ENCODE measurements at regions not wholly inside any gene's neighbourhood (a gene's known extent, or its start where the extent isn't known, plus 50 kb on each side); places are given as distances from the start of the nearest gene placed in this dataset.

DNA sequence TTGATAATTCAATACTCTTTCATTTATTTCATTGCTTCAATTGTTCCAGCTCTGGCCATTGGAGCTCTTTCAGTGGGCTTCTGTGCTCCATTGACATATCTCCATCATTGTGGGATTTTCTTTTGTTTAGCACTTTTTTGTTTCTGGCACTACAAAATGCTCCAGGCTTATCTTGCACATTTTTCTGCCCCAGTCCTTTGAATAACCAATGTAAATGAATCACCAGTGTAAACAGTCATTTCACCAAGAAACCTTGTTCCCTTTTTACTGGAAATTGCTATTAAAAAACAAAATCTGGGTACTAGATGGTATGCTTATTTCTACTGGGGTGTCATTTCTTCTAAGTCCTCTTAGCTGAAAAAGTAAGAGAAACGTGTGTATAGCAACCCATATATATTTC, 173.0 kb upstream of the LYPLAL1 start:
- no peak for DNase-seq

- no peak for DNase-seq
Measured at GRCh38 chr1:219010720-219011119, 163.0 kb upstream of the LYPLAL1 start.

- no peak for DNase-seq
Measured at GRCh38 chr1:219020386-219020785, 153.3 kb upstream of the LYPLAL1 start.

DNA sequence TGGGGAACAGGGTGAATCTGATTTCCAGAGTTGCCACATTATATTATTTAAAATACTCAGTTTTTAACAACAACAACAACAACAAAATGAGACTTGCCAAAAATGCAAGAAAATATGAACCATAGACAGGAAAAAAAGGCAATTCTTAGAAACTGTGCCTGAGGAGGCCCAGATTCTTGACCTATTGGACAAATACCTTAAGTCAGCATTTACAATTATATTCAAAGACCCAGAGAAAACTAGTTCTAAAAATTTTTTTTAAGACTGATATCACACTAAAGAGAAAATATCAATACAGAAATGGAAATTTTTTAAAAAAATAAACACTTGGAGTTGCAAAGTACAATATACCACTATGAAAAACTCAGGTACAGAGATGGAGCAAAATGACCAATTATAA, 152.8 kb upstream of the LYPLAL1 start:
- DNase-seq = no peak

DNA sequence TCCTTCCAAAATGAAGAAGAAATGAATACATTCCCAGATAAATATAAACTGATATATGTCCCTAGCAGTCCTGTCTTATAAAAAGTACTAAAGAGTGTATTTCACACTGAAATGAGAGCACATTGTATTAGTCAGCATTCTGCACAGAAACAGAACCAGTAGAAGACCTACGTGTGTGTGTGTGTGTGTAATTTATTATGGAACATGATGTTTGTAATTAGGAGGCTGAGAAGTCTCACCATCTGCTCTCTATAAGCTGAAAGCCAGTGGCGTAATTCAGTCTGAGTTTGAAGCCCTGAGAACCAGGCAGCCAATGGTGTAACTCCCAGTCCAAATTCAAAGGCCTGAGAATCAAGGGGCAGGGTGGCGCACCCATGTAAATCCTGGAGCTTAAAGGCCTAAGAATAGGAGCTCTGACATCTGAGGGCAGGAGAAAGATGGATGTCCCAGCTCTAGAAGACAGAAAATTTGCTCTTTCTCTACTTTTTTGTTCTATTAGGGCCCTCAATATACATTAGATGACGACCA, 146.5 kb upstream of the LYPLAL1 start:
- DNase-seq = no peak

- no peak for DNase-seq
Measured at GRCh38 chr1:219031809-219032208, 141.9 kb upstream of the LYPLAL1 start.

DNA sequence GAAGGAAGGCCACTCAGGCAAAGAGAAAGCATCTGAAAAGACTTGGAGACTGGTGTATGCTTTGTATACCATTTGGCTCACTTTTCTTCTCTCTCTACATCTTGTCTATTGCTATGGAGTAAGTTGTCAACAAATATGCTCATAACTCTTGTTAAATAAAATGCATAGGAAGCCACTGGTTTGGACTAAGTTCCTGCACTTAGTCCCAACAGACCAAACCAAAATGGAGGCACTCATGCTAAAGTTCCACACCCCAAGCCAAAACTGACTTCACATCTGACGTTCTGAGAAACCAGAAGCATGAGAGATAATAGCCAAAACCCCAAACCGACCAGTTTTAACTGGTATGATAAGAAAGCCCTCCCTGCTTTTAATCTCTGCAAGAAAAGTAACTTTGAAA, 135.3 kb upstream of the LYPLAL1 start:
- no peak for DNase-seq

- DNase-seq = no peak
Measured at GRCh38 chr1:219039017-219039681, 134.5 kb upstream of the LYPLAL1 start.

- no peak for DNase-seq
Measured at GRCh38 chr1:219039682-219040154, 134.0 kb upstream of the LYPLAL1 start.

- DNase-seq = no peak
Measured at GRCh38 chr1:219040291-219040690, 133.4 kb upstream of the LYPLAL1 start.

DNA sequence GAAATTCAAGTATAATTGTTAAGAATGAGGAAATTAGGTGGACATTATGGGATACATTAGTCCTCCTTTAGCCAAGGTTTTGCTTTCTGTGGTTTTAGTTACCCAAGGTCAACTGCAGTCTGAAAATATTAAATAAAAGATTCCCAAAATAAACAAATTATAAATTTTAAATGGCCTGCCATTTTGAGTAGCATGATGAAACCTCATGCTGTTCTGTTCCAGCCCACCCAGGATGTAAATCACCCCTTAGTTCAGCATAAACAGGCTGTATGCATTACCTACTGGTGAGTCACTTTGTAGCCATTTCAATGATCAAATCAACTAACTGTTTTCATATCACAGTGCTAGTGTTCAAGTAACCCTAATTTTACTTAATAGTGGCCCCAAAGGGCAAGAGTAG, 132.5 kb upstream of the LYPLAL1 start:
- DNase-seq = no peak

- no peak for DNase-seq
Measured at GRCh38 chr1:219041818-219042217, 131.9 kb upstream of the LYPLAL1 start.

- no peak for DNase-seq
Measured at GRCh38 chr1:219042769-219043168, 130.9 kb upstream of the LYPLAL1 start.

DNA sequence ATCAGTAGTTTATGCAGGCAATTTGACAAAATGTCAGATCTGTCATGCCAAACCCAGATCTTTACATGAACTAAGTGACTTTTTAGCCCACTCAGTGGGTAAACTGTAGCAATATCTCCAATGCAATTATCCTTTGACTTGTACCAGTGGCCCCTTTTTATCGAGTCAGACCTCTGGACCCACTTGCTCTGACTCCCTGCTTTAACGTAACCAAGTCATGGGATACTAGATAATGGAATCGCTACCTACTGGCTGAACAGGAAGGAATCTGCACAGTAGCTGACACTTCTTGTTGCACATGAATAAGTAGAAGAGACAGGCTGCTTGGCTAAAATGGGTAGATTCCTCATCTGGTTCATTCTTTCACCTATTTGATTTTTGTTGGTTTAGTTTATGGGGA, 128.4 kb upstream of the LYPLAL1 start:
- no peak for DNase-seq

DNA sequence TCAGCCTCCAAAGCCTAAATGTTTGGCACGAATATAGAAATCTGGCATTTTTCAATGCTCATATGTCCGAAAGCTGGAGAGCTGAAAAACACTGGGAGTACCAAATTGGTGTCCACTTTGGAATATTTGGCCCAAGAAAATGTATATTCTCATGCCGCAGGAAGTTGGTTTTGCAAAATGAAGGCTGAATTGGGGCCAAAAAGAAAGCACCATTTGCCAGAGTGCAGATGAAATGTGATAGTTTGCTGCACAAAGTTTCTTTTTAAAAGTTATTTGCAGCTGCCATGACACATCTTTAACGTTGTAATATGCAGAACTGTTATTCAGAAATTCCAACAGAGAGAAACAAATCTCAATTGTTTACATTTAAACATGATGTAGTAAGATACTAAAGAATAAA, 124.2 kb upstream of the LYPLAL1 start:
- no peak for DNase-seq

GRCh38 chr1:219050086-219050821, 123.4 kb upstream of the LYPLAL1 start:
- no peak for DNase-seq

GRCh38 chr1:219050822-219051125, 122.9 kb upstream of the LYPLAL1 start:
- DNase-seq = no peak

DNA sequence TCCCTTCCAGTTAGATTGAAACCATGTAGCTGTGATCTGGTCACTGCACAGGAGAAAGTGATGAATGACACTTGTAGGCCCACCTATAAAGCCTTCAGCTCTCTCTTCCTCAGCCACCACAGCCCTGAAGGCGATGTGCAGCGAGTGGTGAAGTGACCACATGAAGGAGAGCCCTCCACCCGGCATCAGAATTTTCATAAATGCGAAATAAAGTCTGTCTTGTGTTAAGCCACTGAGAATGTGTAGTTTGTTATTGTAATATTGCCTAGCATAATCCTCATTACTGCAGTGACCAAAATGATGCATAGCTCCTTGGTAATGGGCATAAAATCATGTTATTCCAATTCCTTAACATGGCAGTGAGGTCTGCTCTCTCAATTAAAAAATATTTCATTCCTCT, 122.1 kb upstream of the LYPLAL1 start:
- no peak for DNase-seq

DNA sequence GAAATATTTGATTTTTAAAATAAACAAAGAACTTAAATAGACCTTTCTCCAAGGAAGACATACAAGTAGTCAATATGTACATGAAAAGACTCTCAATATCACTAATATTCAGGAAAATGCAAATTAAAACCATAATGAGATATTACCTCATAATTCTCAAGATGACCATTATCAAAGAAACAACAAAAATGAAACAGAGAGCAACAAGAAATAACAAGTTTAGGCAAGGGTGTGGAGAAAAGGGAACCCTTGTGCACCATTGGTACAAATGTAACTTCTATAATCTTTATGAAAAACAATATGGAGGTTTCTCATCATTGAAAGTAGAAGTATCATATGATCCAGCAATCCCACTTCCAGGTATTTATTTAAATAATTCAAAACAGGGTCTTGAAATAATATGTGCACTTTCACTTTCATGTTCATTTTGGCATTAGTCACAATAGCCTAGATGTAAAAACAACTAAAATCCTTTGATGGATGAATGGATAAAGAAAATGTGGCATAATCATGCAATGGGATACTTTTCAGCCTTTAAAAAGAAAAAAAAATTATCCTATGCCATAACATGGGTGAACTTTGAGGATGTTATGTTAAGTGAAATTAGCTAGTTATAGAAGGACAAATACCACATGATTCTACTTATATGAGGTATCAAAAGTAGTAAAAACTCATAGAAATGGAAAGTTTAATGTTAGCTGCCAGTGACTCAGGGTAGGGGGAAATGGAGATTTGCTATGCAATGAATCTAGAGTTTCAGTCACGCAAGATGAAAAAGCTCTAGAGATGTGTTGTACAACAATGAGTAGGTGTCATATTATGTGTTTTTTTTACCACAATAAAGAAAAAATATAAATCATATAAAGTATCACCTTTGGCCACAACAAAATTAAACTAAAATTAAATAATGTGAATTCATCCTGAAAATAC, 114.5 kb upstream of the LYPLAL1 start:
- DNase-seq = no peak

DNA sequence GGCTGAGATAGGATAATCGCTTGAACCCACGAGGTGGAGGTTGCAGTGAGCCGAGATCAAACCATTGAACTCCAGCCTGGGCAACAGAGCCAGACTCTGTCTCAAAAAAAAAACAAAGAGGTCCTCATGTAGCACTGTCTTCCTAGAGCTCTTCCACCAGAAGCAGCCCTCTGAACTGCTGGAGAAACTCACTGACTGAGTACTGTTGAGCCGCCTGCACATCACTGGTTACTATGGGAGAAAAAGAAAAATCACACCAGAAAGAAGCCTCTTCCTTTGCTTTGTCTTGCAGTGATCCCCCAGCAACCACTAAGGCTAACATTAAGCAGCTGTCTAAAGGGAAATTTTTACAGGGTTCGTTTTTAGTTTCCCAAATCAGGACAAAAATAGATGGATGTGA, 112.9 kb upstream of the LYPLAL1 start:
- DNase-seq = no peak

- DNase-seq = no peak
Measured at GRCh38 chr1:219062161-219062560, 111.5 kb upstream of the LYPLAL1 start.

DNA sequence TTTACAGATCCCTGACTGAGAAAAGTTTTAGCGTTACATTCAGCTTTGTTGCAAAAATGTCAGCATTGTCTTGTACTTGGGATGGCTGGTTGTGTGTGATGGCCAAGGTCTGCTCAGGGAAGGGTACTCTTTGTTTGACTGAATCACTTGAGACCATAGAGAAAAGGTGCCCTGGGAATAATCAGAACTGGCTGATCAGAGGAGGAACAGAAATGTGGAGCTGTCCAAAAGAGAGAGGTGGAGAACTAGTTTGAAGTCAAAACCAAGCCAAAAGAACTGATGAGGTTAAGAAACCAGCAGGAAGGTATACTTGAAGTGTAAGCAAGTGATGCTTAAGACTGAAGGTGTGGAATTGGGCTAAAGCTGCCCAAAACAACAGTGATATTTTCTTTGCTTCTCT, 107.6 kb upstream of the LYPLAL1 start:
- no peak for DNase-seq

DNA sequence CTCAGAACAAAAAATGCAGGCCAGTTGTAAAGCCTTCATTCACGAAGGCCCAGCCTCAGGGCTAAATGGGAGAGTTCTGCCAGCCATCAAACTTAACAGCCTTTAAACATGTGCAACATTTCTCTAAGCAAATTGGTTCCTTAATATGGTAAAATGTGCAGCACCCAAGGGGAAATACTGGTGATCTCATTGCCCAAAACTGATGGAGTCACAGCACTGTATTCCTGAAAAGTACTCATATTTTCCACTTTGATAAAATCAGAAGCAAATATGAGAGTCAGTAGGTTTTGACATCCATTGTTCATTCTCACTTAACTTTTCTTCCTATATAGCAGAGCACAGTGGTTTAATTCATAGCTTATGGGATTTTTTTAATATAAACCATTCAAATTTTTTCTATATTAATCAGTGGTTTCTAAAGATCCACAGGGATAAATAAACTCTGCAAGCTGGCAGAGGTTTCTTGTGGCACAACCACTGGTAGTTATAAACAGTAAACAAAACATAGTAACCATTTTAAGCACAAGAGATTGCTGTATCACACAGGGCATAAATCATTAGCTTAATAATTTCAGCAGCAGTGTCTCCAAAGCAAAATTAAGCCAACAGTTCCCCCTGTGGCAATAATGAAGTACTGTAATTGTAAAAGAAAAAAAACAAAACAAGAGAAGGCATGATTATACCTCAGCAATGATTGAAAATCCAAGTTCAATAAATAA, 106.9 kb upstream of the LYPLAL1 start:
- no peak for DNase-seq
